WTC11 (cell line): ENCODE measurements at regions not wholly inside any gene's neighbourhood (a gene's known extent, or its start where the extent isn't known, plus 50 kb on each side); places are given as distances from the start of the nearest gene placed in this dataset.

Experiments used
- ATAC-seq: fragments of 200-7000 bp; cut with Tn5 transposase; 2 replicates; pipeline ENCODE4 v1.10.0; 2021; ENCODE audit warnings: mild to moderate bottlenecking, moderate library complexity
- CTCF ChIA-PET: fragments of 300-600 bp; sonication (Branson Sonifier 250); formaldehyde crosslinking; loops from one replicate; lab custom pipeline; 2021; ENCODE audit warnings: antibody characterized with exemption; lab: Charles Lee
- POLR2A ChIA-PET: fragments of 350-600 bp; sonication (Branson Sonifier 250); formaldehyde crosslinking; loops from one replicate; lab custom pipeline; 2021; ENCODE audit warnings: antibody characterized with exemption; lab: Charles Lee
- DNase-seq: peaks from one replicate; pipeline ENCODE4 v3.0.0; 2021; ENCODE audit warnings: low spot score
- H3K27ac Mint-ChIP-seq: 2 replicates; pipeline ENCODE4 v1.8.0; 2021; ENCODE audit warnings: mixed read lengths
- H3K27me3 Mint-ChIP-seq: 2 replicates; pipeline ENCODE4 v1.8.0; 2021; ENCODE audit warnings: low read depth, mild to moderate bottlenecking, moderate library complexity, mixed read lengths
- H3K36me3 Mint-ChIP-seq: 2 replicates; pipeline ENCODE4 v1.8.0; 2021; ENCODE audit warnings: mixed read lengths
- H3K4me1 Mint-ChIP-seq: 2 replicates; pipeline ENCODE4 v1.8.0; 2022; ENCODE audit warnings: mixed read lengths
- H3K4me3 Mint-ChIP-seq: 2 replicates; pipeline ENCODE4 v1.8.0; 2021; ENCODE audit warnings: mild to moderate bottlenecking, moderate library complexity, mixed read lengths
- H3K9me3 Mint-ChIP-seq: 2 replicates; pipeline ENCODE4 v1.8.0; 2021; ENCODE audit warnings: mixed read lengths
- CREM ChIP-seq: sonication (generic); formaldehyde crosslinking; IDR thresholded peaks from 2 replicates; pipeline ENCODE4 v1.8.1; 2022; ENCODE audit warnings: mild to moderate bottlenecking, missing genetic modification reagents, moderate library complexity
- ESRRA ChIP-seq: sonication (generic); formaldehyde crosslinking; IDR thresholded peaks from 2 replicates; pipeline ENCODE4 v1.8.1; 2022; ENCODE audit warnings: mild to moderate bottlenecking, missing genetic modification reagents, borderline replicate concordance
- FOXK1 ChIP-seq: sonication (generic); formaldehyde crosslinking; IDR thresholded peaks from 2 replicates; pipeline ENCODE4 v1.8.0; 2022; ENCODE audit warnings: mild to moderate bottlenecking, moderate library complexity, missing genetic modification reagents
- GTF2I ChIP-seq: fragments of 250-450 bp; sonication (Bioruptor Pico); conservative IDR thresholded peaks from 2 replicates; pipeline ENCODE4 v1.4.0; 2021; ENCODE audit warnings: mild to moderate bottlenecking
- HMGA2 ChIP-seq: fragments of 250-450 bp; sonication (Bioruptor Pico); IDR thresholded peaks from 2 replicates; pipeline ENCODE4 v1.4.0; 2021; ENCODE audit warnings: mild to moderate bottlenecking, moderate library complexity
- NFE2L1 ChIP-seq: sonication (generic); formaldehyde crosslinking; IDR thresholded peaks from 2 replicates; pipeline ENCODE4 v1.8.1; 2023; ENCODE audit warnings: missing genetic modification reagents
- NR3C1 ChIP-seq: sonication (generic); formaldehyde crosslinking; conservative IDR thresholded peaks from 2 replicates; pipeline ENCODE4 v1.8.1; 2023; ENCODE audit warnings: low read depth, mild to moderate bottlenecking, missing genetic modification reagents
- OVOL2 ChIP-seq: fragments of 250-450 bp; sonication (Bioruptor Pico); IDR thresholded peaks from 2 replicates; pipeline ENCODE4 v1.9.0; 2021; ENCODE audit warnings: mild to moderate bottlenecking, borderline replicate concordance
- SOX15 ChIP-seq: fragments of 250-450 bp; sonication (Bioruptor Pico); IDR thresholded peaks from 2 replicates; pipeline ENCODE4 v1.9.0; 2021; ENCODE audit warnings: mild to moderate bottlenecking
- TCF7 ChIP-seq: sonication (generic); formaldehyde crosslinking; IDR thresholded peaks from 2 replicates; pipeline ENCODE4 v1.8.0; 2022; ENCODE audit warnings: mild to moderate bottlenecking, low read depth, missing genetic modification reagents, moderate library complexity
- TP53 ChIP-seq: sonication (generic); formaldehyde crosslinking; IDR thresholded peaks from 2 replicates; pipeline ENCODE4 v1.8.1; 2023; ENCODE audit warnings: mild to moderate bottlenecking, missing genetic modification reagents
- ZNF121 ChIP-seq: sonication (generic); formaldehyde crosslinking; IDR thresholded peaks from 2 replicates; pipeline ENCODE4 v1.8.0; 2023; ENCODE audit warnings: missing genetic modification reagents
- ZNF138 ChIP-seq: sonication (generic); formaldehyde crosslinking; conservative IDR thresholded peaks from 2 replicates; pipeline ENCODE4 v1.8.1; 2022; ENCODE audit warnings: mild to moderate bottlenecking, moderate library complexity, missing genetic modification reagents
- ZNF263 ChIP-seq: sonication (generic); formaldehyde crosslinking; IDR thresholded peaks from 2 replicates; pipeline ENCODE4 v1.8.1; 2022; ENCODE audit warnings: low read depth, mild to moderate bottlenecking, moderate library complexity, missing genetic modification reagents
- TF ChIP-seq, protein P1 (sequence below): sonication (generic); formaldehyde crosslinking; IDR thresholded peaks from 2 replicates; pipeline ENCODE4 v1.8.1; 2022; ENCODE audit warnings: low read depth, mild to moderate bottlenecking, moderate library complexity, missing genetic modification reagents, borderline replicate concordance
- TF ChIP-seq, protein P2 (sequence below): sonication (generic); formaldehyde crosslinking; IDR thresholded peaks from 2 replicates; pipeline ENCODE4 v1.8.0; 2022; ENCODE audit warnings: mild to moderate bottlenecking, missing genetic modification reagents
- TF ChIP-seq, protein P3 (sequence below): sonication (generic); formaldehyde crosslinking; IDR thresholded peaks from 2 replicates; pipeline ENCODE4 v1.8.1; 2022; ENCODE audit warnings: mild to moderate bottlenecking, moderate library complexity, missing genetic modification reagents
- TF ChIP-seq, protein P4 (sequence below): fragments of 250-450 bp; sonication (Bioruptor Pico); IDR thresholded peaks from 2 replicates; pipeline ENCODE4 v1.9.0; 2021; ENCODE audit warnings: mild to moderate bottlenecking
- TF ChIP-seq, protein P5 (sequence below): sonication (generic); formaldehyde crosslinking; IDR thresholded peaks from 2 replicates; pipeline ENCODE4 v1.8.0; 2023; ENCODE audit warnings: missing genetic modification reagents, mild to moderate bottlenecking, borderline replicate concordance

DNA sequence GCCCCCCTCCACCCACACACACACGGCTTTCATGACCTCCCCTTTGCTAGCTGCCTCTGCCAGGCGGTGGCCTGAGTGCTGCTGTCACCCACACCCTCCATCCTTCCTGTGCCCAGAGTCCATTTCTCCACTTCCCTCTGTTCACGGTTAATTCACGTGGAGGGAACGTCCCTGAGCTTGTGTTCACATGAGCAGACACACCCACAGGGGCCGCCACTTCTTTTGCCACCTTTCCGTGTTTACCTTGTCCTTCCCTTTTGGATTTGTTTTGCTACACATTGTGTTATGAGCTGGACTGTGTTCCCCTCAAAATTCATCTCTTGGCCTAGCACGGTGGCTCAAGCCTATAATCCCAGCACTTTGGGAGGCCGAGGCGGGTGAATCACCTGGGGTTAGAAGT, 128.0 kb downstream of the ETS2 start:
- H3K9me3 Mint-ChIP-seq: peaks cover 29% of the 10 kb centered on the region
- no peak for TF ChIP-seq ZNF121 (CRISPR knock-in tag)
- TF ChIP-seq HMGA2 (CRISPR knock-in tag): no peak
- TF ChIP-seq OVOL2: no peak
- TF ChIP-seq ZNF263 (CRISPR knock-in tag): no peak
- no peak for TF ChIP-seq ZNF138 (CRISPR knock-in tag)
- TF ChIP-seq NFE2L1: no peak
- TF ChIP-seq, protein P1, sequence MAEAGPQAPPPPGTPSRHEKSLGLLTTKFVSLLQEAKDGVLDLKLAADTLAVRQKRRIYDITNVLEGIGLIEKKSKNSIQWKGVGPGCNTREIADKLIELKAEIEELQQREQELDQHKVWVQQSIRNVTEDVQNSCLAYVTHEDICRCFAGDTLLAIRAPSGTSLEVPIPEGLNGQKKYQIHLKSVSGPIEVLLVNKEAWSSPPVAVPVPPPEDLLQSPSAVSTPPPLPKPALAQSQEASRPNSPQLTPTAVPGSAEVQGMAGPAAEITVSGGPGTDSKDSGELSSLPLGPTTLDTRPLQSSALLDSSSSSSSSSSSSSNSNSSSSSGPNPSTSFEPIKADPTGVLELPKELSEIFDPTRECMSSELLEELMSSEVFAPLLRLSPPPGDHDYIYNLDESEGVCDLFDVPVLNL: no peak
- TF ChIP-seq, protein P2, sequence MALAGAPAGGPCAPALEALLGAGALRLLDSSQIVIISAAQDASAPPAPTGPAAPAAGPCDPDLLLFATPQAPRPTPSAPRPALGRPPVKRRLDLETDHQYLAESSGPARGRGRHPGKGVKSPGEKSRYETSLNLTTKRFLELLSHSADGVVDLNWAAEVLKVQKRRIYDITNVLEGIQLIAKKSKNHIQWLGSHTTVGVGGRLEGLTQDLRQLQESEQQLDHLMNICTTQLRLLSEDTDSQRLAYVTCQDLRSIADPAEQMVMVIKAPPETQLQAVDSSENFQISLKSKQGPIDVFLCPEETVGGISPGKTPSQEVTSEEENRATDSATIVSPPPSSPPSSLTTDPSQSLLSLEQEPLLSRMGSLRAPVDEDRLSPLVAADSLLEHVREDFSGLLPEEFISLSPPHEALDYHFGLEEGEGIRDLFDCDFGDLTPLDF: no peak
- H3K4me1 Mint-ChIP-seq: peaks cover 5% of the 10 kb centered on the region
- ATAC-seq: no peak
- DNase-seq: no peak
- H3K27ac Mint-ChIP-seq: no peak overlapping the region
- POLR2A ChIA-PET: no interaction called here
- CTCF ChIA-PET: interaction anchor here (1.1 kb wide), 1 partner anchor 12 kb away, joined by 3 read pairs; no protein-coding TSS in a partner anchor
- H3K36me3 Mint-ChIP-seq: peaks cover 9% of the 10 kb centered on the region
- H3K4me3 Mint-ChIP-seq: no peak overlapping the region
- H3K27me3 Mint-ChIP-seq: no peaks in the 10 kb centered on the region

DNA sequence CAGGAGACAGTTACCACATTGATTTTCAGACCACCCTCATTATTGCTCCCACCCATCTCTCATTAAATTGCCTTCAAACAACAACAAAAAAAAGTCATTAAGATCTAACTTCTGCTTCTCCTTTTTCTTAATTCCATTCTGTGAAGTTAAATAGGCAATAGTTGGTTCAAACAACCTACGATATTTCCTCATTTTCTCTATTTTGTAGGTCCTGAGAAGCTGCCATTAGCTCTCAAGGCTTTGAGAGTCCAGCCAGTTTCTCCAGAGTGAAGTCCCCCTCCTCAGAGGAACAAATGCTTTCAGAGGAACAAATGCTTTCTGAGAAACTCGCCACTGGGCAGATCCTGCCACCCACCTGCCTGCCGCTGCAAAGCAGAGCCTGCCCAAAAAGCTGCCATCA, 125.6 kb downstream of the ETS2 start:
- H3K9me3 Mint-ChIP-seq: peaks cover 29% of the 10 kb centered on the region
- ChIA-PET CTCF (no interaction called here), POLR2A (no interaction called here)
- H3K27ac Mint-ChIP-seq: no peak overlapping the region
- peaks cover 9% of the 10 kb centered on the region for H3K36me3 Mint-ChIP-seq
- TF ChIP-seq GTF2I (CRISPR knock-in tag): no peak
- TF ChIP-seq NR3C1 (CRISPR knock-in tag): no peak
- TF ChIP-seq, protein P3, sequence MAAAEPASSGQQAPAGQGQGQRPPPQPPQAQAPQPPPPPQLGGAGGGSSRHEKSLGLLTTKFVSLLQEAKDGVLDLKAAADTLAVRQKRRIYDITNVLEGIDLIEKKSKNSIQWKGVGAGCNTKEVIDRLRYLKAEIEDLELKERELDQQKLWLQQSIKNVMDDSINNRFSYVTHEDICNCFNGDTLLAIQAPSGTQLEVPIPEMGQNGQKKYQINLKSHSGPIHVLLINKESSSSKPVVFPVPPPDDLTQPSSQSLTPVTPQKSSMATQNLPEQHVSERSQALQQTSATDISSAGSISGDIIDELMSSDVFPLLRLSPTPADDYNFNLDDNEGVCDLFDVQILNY (CRISPR knock-in tag): no peak
- no peak for TF ChIP-seq SOX15 (CRISPR knock-in tag)
- TF ChIP-seq TCF7 (CRISPR knock-in tag): no peak
- TF ChIP-seq, protein P4, sequence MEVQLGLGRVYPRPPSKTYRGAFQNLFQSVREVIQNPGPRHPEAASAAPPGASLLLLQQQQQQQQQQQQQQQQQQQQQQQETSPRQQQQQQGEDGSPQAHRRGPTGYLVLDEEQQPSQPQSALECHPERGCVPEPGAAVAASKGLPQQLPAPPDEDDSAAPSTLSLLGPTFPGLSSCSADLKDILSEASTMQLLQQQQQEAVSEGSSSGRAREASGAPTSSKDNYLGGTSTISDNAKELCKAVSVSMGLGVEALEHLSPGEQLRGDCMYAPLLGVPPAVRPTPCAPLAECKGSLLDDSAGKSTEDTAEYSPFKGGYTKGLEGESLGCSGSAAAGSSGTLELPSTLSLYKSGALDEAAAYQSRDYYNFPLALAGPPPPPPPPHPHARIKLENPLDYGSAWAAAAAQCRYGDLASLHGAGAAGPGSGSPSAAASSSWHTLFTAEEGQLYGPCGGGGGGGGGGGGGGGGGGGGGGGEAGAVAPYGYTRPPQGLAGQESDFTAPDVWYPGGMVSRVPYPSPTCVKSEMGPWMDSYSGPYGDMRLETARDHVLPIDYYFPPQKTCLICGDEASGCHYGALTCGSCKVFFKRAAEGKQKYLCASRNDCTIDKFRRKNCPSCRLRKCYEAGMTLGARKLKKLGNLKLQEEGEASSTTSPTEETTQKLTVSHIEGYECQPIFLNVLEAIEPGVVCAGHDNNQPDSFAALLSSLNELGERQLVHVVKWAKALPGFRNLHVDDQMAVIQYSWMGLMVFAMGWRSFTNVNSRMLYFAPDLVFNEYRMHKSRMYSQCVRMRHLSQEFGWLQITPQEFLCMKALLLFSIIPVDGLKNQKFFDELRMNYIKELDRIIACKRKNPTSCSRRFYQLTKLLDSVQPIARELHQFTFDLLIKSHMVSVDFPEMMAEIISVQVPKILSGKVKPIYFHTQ: no peak
- no peak for TF ChIP-seq FOXK1 (CRISPR knock-in tag)
- H3K27me3 Mint-ChIP-seq: no peaks in the 10 kb centered on the region
- ATAC-seq (no peak), DNase-seq (no peak)
- no peaks in the 10 kb centered on the region for H3K4me1 Mint-ChIP-seq
- no peak overlapping the region for H3K4me3 Mint-ChIP-seq

DNA sequence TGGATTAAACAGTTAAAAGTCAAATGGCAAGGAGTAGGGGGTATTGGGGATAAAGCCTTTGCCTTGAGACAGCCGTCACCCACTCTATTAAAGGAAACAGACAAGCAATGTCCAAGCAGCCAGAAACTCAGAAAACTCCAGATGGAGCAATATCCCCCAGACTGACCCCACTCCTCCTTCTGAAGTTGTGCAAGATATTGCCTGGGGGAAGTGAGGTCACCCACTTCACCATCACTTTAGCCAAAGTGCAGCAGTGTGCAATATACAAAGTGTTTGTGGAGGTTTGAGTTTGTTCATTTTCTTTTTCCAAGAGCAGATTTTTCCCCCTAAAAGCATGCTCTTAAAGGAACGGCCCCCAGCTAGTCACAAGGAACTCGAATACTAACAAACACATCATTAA, 125.1 kb downstream of the ETS2 start:
- POLR2A ChIA-PET: no interaction called here
- no peak for ATAC-seq

More for the DNA sequence above, 125.1 kb downstream of the ETS2 start:
- CTCF ChIA-PET: interaction anchor here (1.0 kb wide), 1 partner anchor 197 kb away, joined by 3 read pairs; no protein-coding TSS in a partner anchor
- no peaks in the 10 kb centered on the region for H3K27me3 Mint-ChIP-seq
- TF ChIP-seq, protein P5, sequence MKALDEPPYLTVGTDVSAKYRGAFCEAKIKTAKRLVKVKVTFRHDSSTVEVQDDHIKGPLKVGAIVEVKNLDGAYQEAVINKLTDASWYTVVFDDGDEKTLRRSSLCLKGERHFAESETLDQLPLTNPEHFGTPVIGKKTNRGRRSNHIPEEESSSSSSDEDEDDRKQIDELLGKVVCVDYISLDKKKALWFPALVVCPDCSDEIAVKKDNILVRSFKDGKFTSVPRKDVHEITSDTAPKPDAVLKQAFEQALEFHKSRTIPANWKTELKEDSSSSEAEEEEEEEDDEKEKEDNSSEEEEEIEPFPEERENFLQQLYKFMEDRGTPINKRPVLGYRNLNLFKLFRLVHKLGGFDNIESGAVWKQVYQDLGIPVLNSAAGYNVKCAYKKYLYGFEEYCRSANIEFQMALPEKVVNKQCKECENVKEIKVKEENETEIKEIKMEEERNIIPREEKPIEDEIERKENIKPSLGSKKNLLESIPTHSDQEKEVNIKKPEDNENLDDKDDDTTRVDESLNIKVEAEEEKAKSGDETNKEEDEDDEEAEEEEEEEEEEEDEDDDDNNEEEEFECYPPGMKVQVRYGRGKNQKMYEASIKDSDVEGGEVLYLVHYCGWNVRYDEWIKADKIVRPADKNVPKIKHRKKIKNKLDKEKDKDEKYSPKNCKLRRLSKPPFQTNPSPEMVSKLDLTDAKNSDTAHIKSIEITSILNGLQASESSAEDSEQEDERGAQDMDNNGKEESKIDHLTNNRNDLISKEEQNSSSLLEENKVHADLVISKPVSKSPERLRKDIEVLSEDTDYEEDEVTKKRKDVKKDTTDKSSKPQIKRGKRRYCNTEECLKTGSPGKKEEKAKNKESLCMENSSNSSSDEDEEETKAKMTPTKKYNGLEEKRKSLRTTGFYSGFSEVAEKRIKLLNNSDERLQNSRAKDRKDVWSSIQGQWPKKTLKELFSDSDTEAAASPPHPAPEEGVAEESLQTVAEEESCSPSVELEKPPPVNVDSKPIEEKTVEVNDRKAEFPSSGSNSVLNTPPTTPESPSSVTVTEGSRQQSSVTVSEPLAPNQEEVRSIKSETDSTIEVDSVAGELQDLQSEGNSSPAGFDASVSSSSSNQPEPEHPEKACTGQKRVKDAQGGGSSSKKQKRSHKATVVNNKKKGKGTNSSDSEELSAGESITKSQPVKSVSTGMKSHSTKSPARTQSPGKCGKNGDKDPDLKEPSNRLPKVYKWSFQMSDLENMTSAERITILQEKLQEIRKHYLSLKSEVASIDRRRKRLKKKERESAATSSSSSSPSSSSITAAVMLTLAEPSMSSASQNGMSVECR (CRISPR knock-in tag): no peak
- TF ChIP-seq ESRRA (CRISPR knock-in tag): no peak
- TF ChIP-seq CREM (CRISPR knock-in tag): no peak
- no peak for TF ChIP-seq TP53 (CRISPR knock-in tag)
- H3K4me1 Mint-ChIP-seq: no peaks in the 10 kb centered on the region
- no peak overlapping the region for H3K4me3 Mint-ChIP-seq
- H3K27ac Mint-ChIP-seq: no peak overlapping the region
- H3K36me3 Mint-ChIP-seq: peaks cover 9% of the 10 kb centered on the region
- H3K9me3 Mint-ChIP-seq: peaks cover 29% of the 10 kb centered on the region
- DNase-seq: no peak
